Liver (tissue), 3 donors: ENCODE measurements at regions not wholly inside any gene's neighbourhood (a gene's known extent, or its start where the extent isn't known, plus 50 kb on each side); places are given as distances from the start of the nearest gene placed in this dataset.

Source experiments
- GABPA ChIP-seq, 2 donors: IDR thresholded peaks in 1 of 2; conservative IDR thresholded peaks in 1 of 2; 2 replicates each; pipeline ENCODE4 v1.6.1; 2016; ENCODE audit warnings: antibody characterized with exemption in 2 of 2, mild to moderate bottlenecking in 1 of 2, moderate library complexity in 1 of 2
- MAX ChIP-seq: IDR thresholded peaks from 2 replicates; pipeline ENCODE4 v1.6.1; 2016; ENCODE audit warnings: antibody characterized with exemption
- RAD21 ChIP-seq, 2 donors: IDR thresholded peaks; 2 replicates each; pipeline ENCODE4 v1.6.1; 2016; ENCODE audit warnings: antibody characterized with exemption in 2 of 2, mild to moderate bottlenecking in 2 of 2
- SP1 ChIP-seq: IDR thresholded peaks from 2 replicates; pipeline ENCODE4 v1.6.1; 2018; ENCODE audit warnings: antibody characterized with exemption, mild to moderate bottlenecking
- TAF1 ChIP-seq: conservative IDR thresholded peaks from 2 replicates; pipeline ENCODE4 v1.6.1; 2016; ENCODE audit warnings: antibody characterized with exemption, mild to moderate bottlenecking
- TF ChIP-seq, protein P1 (sequence below): fragments of 150-350 bp; IDR thresholded peaks from 2 replicates; pipeline ENCODE4 v1.5.1; 2017; ENCODE audit warnings: improper control_type of control experiment, low read depth, low read length; ENCODE audit not compliant: missing input control
- donor health status: healthy.
- donor health status: healthy.

GRCh38 chr1:224058303-224058702 lies 55.6 kb upstream of the FBXO28 start:
- TF ChIP-seq, protein P1, sequence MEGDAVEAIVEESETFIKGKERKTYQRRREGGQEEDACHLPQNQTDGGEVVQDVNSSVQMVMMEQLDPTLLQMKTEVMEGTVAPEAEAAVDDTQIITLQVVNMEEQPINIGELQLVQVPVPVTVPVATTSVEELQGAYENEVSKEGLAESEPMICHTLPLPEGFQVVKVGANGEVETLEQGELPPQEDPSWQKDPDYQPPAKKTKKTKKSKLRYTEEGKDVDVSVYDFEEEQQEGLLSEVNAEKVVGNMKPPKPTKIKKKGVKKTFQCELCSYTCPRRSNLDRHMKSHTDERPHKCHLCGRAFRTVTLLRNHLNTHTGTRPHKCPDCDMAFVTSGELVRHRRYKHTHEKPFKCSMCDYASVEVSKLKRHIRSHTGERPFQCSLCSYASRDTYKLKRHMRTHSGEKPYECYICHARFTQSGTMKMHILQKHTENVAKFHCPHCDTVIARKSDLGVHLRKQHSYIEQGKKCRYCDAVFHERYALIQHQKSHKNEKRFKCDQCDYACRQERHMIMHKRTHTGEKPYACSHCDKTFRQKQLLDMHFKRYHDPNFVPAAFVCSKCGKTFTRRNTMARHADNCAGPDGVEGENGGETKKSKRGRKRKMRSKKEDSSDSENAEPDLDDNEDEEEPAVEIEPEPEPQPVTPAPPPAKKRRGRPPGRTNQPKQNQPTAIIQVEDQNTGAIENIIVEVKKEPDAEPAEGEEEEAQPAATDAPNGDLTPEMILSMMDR = no peak
- TF ChIP-seq SP1 (no peak), TAF1 (no peak), GABPA (IDR thresholded peaks at IDR 0.05 in 1 of 2, conservative IDR thresholded peaks at IDR 0.05 in 1 of 2) (no peak), MAX (no peak), RAD21 (IDR thresholded peaks at IDR 0.05) (no peak)
